HG03060 (cell line): ENCODE measurements at regions not wholly inside any gene's neighbourhood (a gene's known extent, or its start where the extent isn't known, plus 50 kb on each side); places are given as distances from the start of the nearest gene placed in this dataset.

Experiments
- ATAC-seq: cut with Tn5 transposase; IDR thresholded peaks from one replicate; pipeline ENCODE4 v1.9.1; 2021; ENCODE audit warnings: low read depth, moderate number of reproducible peaks; ENCODE audit not compliant: unreplicated experiment

GRCh38 chr19:28948026-28948425 is 264.9 kb downstream of the UQCRFS1 start:
- ATAC-seq: no peak

DNA sequence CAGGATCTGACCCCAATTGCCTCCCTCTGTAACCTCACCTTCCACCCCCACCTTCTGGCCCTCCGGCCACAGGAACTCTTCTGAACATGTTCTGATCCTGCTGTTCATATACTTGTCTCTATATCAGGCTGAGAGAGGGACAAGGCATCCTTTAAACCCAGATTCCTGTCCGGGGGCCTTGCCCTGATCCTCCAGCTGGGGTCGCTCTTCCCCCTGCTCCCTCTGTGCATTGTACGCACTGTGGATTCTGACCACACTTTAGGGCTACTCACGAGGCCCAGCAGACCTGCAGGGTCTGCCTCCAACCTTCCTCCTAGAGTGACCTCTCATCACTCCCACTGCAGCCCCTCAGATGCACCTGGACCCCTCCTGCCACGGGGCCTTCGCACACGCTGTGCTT is 269.3 kb downstream of the UQCRFS1 start:
- ATAC-seq: no peak

GRCh38 chr19:28941833-28942232 is 271.1 kb downstream of the UQCRFS1 start:
- ATAC-seq: no peak

DNA sequence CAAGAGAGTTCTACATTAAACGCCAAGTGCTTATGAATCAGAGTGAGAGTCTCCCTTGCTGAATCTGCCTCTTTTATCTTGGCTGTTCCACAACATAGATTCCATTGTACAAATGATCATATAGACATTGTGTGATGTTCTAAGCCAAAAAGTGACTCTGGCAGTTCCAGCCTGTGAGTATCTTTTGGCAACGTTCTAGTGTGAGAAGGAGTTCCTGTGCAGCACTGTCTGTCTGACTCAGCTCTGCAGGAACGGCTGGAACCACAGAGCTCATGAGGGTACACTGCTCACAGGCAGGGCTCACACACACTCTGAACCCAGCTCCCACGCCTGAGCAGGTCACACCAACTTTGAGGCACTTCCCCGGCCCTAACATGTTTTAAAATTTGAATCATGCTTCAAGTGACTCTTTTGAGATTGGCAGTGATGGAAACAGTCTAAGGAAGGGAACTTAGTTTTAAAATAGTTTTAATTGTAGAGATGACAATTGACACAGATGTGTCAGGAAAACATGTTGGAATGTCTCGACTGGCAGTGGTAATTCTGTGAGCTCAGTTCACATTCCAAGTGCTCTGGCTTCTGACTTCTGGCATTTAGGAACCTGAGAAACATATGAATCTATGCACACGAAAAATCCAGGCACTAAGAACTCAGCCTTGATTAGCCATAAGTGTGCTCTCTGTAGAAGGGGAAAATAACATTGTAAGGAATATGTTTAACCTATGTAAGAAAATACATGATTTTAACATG is 272.0 kb downstream of the UQCRFS1 start:
- ATAC-seq: no peak

DNA sequence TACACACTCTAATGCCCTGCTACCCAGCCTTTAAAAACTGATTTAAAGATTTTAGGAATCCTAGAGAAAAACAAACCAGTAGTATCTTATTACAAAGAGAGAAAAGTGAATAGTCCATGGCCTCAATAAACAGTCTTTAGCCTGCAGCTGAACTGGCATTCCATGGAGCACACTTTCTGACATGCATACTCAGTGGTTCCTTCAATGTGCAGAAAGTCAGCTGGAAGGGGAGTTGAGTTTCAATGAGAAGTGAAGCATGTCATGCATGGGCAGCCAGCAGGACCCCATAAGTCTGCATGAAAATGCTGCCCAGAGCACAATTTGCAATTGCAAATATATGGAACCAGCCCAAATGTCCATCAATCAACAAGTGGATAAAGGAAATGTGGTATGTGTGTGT is 273.7 kb downstream of the UQCRFS1 start:
- no peak for ATAC-seq

DNA sequence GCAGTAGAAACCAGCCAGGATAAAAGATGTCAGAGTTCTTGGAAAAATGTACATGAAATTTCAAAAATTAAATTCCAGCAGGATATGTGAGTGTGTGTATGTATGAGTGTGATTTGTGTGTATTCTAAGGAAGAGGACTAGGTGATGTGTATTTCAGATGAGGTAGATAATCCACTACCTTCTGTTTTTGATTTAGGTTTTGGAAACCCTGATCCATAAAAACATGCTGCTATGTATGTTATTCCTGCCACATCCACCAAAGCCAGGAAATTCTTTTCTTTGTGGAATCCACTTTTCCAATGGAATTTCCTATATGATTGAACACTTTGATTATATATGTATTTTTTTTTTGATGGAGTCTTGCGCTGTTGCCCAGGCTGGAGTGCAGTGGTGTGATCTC is 276.9 kb downstream of the UQCRFS1 start:
- no peak for ATAC-seq

DNA sequence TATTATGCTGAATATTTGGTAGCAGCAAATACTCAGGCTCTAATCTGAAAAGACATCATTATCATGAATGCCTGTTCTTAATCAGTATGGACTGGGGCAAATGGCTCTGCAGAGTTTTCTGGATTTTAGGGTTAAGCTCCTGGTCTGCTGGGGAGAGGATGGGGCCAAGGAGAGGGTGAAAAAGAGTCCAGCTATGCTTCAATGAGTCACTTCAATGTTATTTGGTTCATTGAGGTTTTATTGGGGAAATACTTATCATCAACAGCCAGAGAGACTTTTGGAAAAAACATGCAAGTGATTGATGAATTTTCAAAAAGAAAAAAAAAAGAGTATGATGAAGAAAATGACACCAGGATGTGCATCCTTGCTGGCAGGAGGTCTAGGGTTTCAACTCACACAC is 278.3 kb downstream of the UQCRFS1 start:
- ATAC-seq: no peak

GRCh38 chr19:28933039-28933438 is 279.9 kb downstream of the UQCRFS1 start:
- no peak for ATAC-seq

DNA sequence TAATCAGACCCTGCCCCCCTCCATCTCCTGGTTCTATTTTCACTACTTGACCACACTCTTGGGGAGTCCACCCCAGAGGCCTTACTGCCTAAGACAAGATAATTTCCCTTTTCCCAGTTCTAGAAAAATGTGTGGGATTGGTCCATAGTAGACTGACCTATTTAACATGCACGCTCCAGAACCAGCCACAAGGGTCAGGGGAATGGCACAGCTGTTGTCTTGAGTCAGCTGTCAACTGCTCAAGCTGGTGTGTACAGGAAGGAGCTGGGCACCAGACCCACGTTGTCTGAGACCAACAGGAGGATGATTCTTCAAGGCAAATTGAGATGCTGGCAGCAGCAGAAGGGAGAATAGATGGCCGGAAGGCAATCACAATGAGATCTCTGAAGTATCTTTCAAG is 280.5 kb downstream of the UQCRFS1 start:
- ATAC-seq: no peak

- ATAC-seq: no peak
Measured at GRCh38 chr19:28929006-28929405, 283.9 kb downstream of the UQCRFS1 start.

DNA sequence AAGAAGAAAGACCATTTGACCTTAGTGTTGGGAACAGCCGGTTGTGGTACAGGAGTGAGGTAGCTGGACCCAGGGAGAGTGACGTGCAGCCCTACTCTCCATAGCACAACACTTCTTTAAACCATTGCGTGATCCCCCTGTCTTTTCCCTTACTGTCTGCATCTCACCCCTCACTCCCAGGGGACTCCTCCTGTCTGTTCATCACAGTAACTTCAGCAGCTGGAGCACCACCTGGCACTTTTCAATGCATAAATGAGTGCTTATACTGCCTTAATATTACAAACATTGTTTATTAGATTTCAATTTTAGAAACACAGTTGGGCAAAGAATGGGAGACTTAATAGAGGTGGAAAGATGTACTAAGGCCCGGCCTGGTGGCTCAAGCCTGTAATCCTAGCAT is 285.5 kb downstream of the UQCRFS1 start:
- ATAC-seq: no peak

DNA sequence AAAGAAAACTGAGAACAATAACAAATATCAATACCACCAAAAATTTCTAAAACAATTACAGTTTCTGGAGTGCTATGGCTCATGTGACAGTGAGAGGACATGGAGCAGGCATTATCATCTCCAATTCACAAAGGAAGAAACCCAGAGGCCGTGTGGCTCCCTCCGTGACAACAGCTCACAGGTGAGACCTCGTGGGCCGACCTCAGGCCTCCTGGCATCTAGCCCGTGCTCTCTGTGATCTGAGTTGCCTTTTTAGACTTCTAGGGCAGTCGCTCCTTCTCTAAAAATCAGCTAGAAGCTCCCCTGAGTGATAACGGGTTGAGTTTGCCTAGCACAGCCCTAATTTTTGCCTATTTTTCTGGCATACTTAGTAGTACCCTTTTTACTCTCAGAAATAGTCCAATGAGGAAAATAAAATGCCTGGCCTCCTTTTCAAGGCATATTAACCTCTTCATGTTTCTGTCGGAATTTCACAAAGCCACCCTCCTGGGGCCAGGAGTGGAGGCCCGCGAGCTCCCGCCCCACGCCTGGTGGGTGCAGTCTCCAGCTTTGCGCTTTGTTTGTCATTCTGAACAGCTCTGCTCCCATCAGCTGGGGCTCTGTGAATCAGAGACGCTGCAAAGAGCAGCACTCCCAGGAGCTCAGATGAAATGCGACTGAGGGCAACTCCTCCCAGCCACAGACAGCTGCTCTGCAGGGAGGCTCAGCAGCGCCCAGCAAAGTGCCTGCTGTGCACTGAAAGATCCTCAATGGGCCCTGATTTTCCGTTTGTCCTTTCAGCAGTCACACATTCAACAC is 292.5 kb downstream of the UQCRFS1 start:
- no peak for ATAC-seq

DNA sequence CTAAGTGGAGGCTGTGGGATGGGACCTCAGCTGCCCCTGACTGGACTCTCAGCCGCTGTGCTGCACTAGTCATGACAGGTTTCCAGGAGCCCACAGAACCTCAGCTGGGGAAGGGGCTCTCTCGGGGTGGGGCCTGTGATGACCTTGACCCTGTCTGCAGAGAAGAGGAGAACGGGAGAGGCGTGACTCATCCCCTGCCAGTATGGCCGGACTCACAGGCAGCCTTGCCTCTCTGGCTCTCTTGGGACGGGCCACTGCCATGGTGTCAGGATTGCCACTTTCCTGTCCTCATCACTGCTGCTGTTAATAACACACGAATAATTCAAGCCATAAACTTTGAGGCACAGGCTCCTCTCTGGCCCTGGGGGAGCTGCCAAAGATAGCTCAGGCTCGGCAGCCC is 295.3 kb downstream of the UQCRFS1 start:
- no peak for ATAC-seq

DNA sequence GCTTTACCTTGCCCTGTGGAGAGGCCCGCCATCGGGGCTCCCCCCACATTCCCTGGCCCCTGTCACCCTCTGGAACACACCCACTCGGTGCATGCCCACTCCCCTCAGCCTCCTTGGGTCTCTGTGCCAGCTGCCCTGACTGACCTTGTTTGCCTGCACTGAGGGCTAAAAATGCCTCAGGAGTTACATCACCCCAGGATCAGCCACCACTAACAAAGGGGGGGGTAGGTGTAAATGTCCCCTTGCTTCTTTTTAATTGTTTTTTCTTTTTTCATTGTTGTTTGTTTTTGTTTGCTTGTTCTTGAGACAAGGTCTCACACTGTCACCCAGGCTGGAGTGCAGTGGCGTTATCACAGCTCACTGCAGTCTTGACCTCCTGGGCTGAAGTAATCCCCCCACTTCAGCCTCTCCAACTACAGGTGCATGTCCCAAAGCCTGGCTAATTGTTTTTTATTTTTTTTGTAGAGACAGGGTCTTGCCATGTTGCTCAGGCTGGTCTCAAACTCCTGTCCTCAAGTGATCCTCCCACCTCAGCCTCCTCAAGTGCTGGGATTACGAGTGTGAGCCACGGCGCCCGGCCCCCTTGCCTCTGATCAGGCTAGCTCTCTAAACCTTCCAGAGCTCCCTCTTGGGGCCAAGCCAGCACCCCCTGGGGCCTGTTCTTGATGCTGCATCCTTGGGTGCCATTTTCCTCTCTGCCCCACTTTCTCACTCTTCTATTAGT is 297.1 kb downstream of the UQCRFS1 start:
- no peak for ATAC-seq

- no peak for ATAC-seq
Measured at GRCh38 chr19:28915202-28915601, 297.7 kb downstream of the UQCRFS1 start.

DNA sequence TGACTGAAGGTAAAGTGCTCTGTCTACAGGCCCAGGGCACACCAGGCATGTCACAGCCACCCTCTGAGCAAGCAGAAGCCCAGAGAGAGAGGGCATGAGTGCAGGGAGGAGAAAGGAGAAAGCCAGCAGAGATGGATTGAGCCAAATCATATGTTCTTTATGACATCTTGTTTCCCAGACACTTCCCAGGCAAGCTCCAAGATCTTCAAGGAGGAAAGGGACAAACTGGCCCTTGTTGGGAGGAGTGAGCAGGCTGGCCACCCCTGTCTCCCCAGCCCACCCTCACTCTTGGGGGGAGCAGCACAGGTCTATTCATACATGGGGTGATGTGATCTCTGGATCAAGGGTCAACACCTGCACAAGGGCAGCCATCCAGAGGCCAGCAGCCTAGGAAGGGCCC is 298.8 kb downstream of the UQCRFS1 start:
- ATAC-seq: no peak

- ATAC-seq: no peak
Measured at GRCh38 chr19:28913626-28914025, 299.3 kb downstream of the UQCRFS1 start.

DNA sequence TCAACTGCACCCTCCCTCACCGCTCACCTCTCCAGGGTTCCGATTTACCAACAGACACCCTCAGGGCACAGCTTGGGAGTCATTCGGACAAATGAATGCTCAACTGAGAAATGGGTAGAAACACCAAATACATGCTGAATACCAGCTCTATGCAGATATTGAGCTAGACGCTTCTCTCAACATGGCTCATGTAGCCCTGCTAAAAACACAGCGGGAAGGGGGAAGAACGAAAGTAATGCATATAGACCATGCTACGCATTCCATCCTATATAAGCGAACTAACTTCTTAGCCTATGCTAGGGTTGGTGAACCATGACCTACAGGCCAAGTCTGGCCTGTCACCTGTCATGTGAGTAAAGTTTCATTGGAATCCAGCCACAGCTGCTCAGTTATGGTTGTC is 304.0 kb downstream of the UQCRFS1 start:
- no peak for ATAC-seq

- no peak for ATAC-seq
Measured at GRCh38 chr19:28907534-28907933, 305.4 kb downstream of the UQCRFS1 start.

DNA sequence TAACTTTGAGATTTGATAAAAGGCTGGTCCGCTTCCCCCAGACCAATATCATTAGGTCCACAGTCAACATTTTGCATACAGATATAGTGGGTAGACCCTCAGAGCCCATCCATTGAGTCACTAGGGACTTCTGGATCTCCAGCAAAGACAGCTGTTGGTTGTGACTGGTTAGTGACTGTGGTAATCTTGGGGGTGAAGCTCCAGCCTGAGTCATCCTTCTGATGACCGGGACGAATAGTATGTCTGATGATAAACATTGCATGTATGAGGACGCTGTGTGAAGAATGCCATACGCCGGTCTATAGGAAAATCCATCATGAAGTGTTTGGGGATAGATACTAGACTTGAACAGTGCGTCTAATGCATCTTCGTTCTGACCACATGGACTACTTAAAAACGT is 307.0 kb downstream of the UQCRFS1 start:
- ATAC-seq: no peak

DNA sequence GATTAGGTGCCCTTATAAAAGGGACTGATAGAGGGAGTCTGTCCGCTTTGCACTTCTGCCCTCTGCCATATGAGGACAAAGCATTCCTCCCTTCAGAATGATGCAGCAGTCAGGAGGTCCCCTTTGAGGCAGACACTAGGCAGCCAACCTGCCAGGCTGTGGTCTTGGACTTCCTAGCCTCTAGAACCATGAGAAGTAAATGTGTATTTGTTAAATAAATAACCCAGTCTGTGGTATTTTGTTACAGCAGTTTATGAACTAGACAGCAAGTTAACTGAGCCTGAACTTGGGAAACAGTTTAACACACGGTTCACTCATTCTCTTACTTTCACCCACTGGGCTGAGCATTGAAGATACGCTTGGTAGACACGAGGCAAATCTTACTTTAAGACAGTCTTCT is 313.2 kb downstream of the UQCRFS1 start:
- ATAC-seq: no peak
